ENCODE measurements at regions not wholly inside any gene's neighbourhood (a gene's known extent, or its start where the extent isn't known, plus 50 kb on each side); places are given as distances from the start of the nearest gene placed in this dataset.

DNA sequence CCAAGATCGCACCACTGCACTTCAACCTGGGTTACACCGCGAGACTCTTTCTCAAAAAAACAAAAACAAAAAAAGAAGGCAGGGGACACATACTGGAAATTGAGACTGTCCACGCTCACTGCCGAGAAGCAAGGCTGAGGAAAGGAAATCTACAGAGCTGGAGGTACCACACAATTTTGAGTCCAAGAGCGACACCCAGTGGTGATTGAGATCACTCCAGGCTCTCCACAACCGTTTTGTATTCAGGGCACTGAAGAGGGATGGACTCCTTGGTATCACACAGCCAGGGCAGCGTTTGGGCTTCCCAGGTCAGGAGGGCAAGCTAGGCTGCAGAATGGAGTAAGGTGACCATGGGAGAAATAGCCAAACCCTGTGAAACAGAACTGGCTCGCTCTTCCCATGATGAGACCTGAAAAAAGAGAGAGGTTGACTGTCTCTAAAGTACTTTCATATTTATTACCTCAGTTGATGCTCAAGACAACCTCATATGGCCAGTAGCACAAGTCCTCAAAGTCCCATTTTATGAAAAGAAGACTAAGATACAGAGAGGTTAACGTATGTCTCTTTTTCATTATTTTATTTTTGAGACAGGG is 74.5 kb upstream of the YPEL5 start:
- Mint-ChIP-seq H3K4me1 (ENCODE audit: low read depth) (no peaks in the 10 kb centered on the region), H3K9me3 (no peaks in the 10 kb centered on the region), H3K27me3 (ENCODE audit: low read depth) (peaks cover 44% of the 10 kb centered on the region), H3K4me3 (no peak overlapping the region), H3K27ac (no peak overlapping the region), H3K36me3 (ENCODE audit: insufficient read depth in 2 of 2) (no peaks in the 10 kb centered on the region)
- peak; percentile 80 to 81 for ATAC-seq (replicated peaks in 1 of 2)
- peak; percentile 66 to 72 for DNase-seq

DNA sequence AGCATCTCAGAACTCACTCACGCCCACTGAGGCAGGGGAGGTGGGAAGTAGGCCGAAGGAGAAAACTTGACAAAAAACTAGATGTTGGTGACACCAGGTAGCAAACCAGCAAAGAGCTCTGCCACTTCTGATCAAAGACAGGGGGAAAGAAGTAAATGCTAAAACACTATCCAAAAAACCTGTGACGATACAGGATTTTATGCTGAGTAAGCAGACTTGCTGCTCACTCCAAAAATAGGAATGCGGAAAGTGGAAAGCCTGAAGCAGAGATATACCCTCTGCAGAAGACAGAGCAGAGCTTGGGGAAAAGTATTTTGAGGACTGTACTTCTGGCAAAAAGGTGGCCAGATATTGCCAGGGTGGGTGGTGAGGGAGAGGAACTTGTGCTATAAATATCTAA is 73.3 kb upstream of the YPEL5 start:
- H3K36me3 Mint-ChIP-seq (ENCODE audit: insufficient read depth in 2 of 2), result no peaks in the 10 kb centered on the region
- H3K4me1 Mint-ChIP-seq (ENCODE audit: low read depth), result no peaks in the 10 kb centered on the region
- no peak overlapping the region for H3K4me3 Mint-ChIP-seq
- DNase-seq (no peak), ATAC-seq (replicated peaks in 1 of 2) (no peak)
- H3K27me3 Mint-ChIP-seq (ENCODE audit: low read depth), result peaks cover 44% of the 10 kb centered on the region
- no peak overlapping the region for H3K27ac Mint-ChIP-seq
- no peaks in the 10 kb centered on the region for H3K9me3 Mint-ChIP-seq

DNA sequence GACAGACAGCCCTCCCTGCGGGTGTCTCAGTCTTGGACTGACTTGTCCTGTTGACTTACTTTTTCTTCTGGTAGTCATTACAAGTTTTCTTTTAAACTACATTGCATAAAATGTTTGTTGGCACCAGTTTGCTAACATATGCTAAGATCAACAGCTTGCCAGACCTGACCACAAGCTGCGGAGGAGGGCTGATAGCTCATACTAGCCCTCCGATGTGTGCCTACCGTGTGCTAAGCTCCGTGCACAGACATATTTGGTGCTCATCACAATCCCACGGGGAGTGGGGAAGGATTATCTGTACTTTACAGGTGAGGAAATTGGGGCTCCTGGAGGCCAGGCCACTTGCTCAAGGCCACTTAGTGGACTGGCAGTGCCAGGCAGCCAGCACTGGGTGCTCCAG is 72.8 kb upstream of the YPEL5 start:
- Mint-ChIP-seq H3K27ac (no peak overlapping the region), H3K27me3 (ENCODE audit: low read depth) (peaks cover 42% of the 10 kb centered on the region), H3K4me1 (ENCODE audit: low read depth) (no peaks in the 10 kb centered on the region), H3K36me3 (ENCODE audit: insufficient read depth in 2 of 2) (no peaks in the 10 kb centered on the region), H3K9me3 (no peaks in the 10 kb centered on the region), H3K4me3 (no peak overlapping the region)
- no peak for DNase-seq
- ATAC-seq (replicated peaks in 1 of 2), result no peak

DNA sequence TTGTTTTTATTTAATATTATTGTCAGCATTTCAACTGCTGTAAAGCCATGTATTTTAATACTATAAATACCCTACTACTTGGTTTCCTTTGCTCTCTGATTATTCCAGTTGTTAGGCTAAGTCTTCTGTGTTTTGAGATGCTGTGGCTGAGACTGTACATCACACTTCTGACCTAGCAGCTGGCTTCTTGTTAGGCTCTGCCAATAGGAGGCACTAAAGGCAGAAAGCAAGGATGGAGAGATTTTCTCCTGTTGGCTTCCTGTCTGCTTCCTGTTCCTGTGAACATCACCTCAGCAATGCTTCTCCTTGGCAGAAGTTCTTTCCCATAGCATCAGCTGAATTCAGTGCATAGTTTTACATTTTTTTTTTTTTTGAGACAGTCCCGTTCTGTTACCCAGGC is 68.3 kb upstream of the YPEL5 start:
- Mint-ChIP-seq H3K36me3 (ENCODE audit: insufficient read depth in 2 of 2) (no peaks in the 10 kb centered on the region), H3K4me1 (ENCODE audit: low read depth) (no peaks in the 10 kb centered on the region), H3K9me3 (no peaks in the 10 kb centered on the region), H3K27me3 (ENCODE audit: low read depth) (peaks cover 19% of the 10 kb centered on the region), H3K4me3 (no peak overlapping the region), H3K27ac (no peak overlapping the region)
- ATAC-seq (replicated peaks in 1 of 2) (no peak), DNase-seq (no peak)

DNA sequence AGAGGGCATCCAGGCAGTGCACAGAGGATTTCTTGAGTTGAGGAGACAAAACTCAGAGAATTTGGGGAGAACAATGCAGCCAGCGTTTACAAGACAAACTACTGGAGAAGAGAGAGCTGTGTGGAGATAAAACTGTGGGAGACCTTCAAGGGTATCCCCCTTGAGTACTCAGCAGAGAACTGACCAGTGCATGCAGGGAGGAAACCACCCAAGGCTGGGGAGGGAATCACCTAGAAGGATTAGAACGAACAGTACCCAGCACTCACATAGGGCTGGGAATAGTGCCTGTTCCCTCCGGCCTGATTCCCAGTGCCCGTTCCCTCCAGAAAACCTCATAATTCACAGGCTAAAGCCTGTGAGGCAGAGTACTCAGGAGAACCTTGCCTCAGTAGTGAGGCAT is 61.9 kb upstream of the YPEL5 start:
- ATAC-seq (replicated peaks in 1 of 2) (no peak), DNase-seq (no peak)
- Mint-ChIP-seq H3K27ac (no peak overlapping the region), H3K27me3 (ENCODE audit: low read depth) (peaks cover 29% of the 10 kb centered on the region), H3K36me3 (ENCODE audit: insufficient read depth in 2 of 2) (no peaks in the 10 kb centered on the region), H3K9me3 (no peaks in the 10 kb centered on the region), H3K4me3 (no peak overlapping the region), H3K4me1 (ENCODE audit: low read depth) (no peaks in the 10 kb centered on the region)

DNA sequence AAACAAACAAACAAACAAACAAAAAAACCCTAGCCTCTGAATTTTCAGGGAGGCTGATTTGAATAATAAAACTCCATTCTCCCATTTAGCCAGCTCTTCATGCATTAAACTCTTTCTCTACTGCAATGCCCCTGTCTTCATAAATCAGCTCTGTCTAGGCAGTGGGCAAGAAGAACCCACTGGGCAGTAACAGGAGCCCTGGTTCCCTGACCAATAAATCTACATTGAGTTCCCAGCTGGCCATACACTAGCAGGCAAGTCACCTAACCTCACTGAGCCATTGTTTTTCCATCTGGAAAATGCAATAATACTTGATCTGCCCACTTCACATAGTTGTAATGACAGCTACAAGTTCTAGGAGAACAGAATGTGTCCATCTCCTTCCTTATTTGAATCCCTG is 57.6 kb upstream of the YPEL5 start:
- no peak for ATAC-seq (replicated peaks in 1 of 2)
- Mint-ChIP-seq H3K4me3 (no peak overlapping the region), H3K27me3 (ENCODE audit: low read depth) (peaks cover 43% of the 10 kb centered on the region), H3K36me3 (ENCODE audit: insufficient read depth in 2 of 2) (no peaks in the 10 kb centered on the region), H3K27ac (no peak overlapping the region), H3K9me3 (no peaks in the 10 kb centered on the region), H3K4me1 (ENCODE audit: low read depth) (peaks cover 6% of the 10 kb centered on the region)
- no peak for DNase-seq

DNA sequence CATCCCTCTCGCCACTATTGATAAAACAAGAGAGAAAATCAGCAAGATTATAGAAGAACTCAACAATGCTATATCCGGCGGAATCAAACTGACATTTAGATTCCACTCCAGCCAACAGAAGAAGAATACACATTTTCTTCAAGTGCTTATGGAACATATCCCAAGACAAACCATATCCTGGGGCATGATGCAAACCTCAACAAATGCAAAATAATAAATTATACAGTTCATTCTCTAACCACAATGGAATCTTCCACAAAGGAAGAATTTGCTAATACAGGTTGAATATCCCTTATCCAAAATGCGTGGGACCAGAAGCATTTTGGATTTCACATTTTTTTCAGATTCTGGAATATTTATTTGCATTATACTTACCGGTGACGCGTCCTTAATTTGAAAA is 51.4 kb upstream of the YPEL5 start:
- H3K27ac Mint-ChIP-seq, result no peak overlapping the region
- H3K36me3 Mint-ChIP-seq (ENCODE audit: insufficient read depth in 2 of 2), result no peaks in the 10 kb centered on the region
- ATAC-seq (replicated peaks in 1 of 2) (no peak), DNase-seq (no peak)
- no peaks in the 10 kb centered on the region for H3K9me3 Mint-ChIP-seq
- no peak overlapping the region for H3K4me3 Mint-ChIP-seq
- H3K4me1 Mint-ChIP-seq (ENCODE audit: low read depth), result peaks cover 6% of the 10 kb centered on the region
- H3K27me3 Mint-ChIP-seq (ENCODE audit: low read depth), result peaks cover 35% of the 10 kb centered on the region

DNA sequence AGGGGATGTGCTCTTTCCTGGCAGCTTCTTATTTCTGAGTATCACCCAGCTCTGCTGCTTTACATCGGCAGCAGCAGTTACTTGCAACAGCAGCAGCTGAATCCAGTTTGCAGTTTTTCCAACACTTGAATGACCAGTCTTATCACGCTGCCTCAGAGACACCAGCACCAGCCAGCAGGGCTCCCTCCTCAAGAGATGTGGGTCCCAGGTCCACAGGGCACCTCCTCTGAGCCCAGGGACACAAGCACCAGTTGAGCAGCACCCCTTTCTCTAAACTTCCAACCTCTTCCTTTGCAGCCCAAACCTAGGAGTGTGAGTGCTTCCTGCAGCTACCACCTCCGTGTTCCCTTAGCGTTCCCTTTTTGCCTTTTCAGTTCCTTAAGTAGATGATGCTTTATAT is 50.4 kb upstream of the YPEL5 start:
- ATAC-seq (replicated peaks in 1 of 2) (no peak), DNase-seq (no peak)
- H3K36me3 Mint-ChIP-seq (ENCODE audit: insufficient read depth in 2 of 2), result no peaks in the 10 kb centered on the region
- H3K27me3 Mint-ChIP-seq (ENCODE audit: low read depth), result peaks cover 27% of the 10 kb centered on the region
- no peak overlapping the region for H3K4me3 Mint-ChIP-seq
- H3K4me1 Mint-ChIP-seq (ENCODE audit: low read depth), result no peaks in the 10 kb centered on the region
- no peak overlapping the region for H3K27ac Mint-ChIP-seq
- no peaks in the 10 kb centered on the region for H3K9me3 Mint-ChIP-seq
